ENCODE measurements at regions not wholly inside any gene's neighbourhood (a gene's known extent, or its start where the extent isn't known, plus 50 kb on each side); places are given as distances from the start of the nearest gene placed in this dataset.

DNA sequence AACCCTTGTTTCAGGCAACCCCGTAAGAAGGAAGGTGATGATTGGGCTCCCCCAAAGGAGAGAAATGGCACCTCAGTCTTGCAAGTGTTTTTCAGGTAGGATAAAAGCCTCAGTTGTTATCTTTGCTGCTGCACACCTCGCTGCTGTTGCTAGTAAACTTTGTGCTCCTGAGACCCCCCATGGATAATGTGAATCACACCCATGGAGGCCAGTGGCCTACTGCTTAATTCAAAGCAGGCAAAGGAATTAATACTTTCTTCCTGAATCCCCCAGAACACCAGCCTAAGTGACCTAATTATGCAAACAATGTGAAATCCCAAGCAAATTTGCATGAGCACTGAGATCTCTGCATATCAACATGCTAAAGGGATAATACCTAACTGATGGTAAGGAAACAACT is 337.5 kb downstream of the GRIA2 start:
- H3K27ac ChIP-seq (ENCODE audit: low read depth in 1 of 2, low read length in 2 of 2) = no peak overlapping the region
- H3K9ac ChIP-seq (ENCODE audit: low read depth in 1 of 2, low read length in 2 of 2) = no peak overlapping the region
- no peaks in the 10 kb centered on the region for H3K27me3 ChIP-seq (ENCODE audit: control insufficient read depth in 4 of 4, insufficient read depth in 4 of 4, low read length in 3 of 4)
- DNase-seq (ENCODE audit: low spot score) = no peak
- no peaks in the 10 kb centered on the region for H3K9me3 ChIP-seq (ENCODE audit: control insufficient read depth in 4 of 4, low read length in 3 of 4)
- 78% methylated on average over 2 of the region's 2 CpGs for WGBS
- no peaks in the 10 kb centered on the region for H3K36me3 ChIP-seq (ENCODE audit: control insufficient read depth in 4 of 4, insufficient read depth in 3 of 4, low read depth in 1 of 4, low read length in 3 of 4)
- TF ChIP-seq HNF4A (conservative IDR thresholded peaks at IDR 0.05) (no peak), NR2F2 (IDR thresholded peaks at IDR 0.05) (no peak), RAD21 (IDR thresholded peaks at IDR 0.05) (no peak), YY1 (IDR thresholded peaks at IDR 0.05) (no peak), FOXA2 (IDR thresholded peaks at IDR 0.05) (no peak), GABPA (IDR thresholded peaks at IDR 0.05 in 1 of 2, conservative IDR thresholded peaks at IDR 0.05 in 1 of 2) (no peak), FOXA1 (IDR thresholded peaks at IDR 0.05) (no peak), TAF1 (conservative IDR thresholded peaks at IDR 0.05) (no peak), RXRA (IDR thresholded peaks at IDR 0.05) (no peak), JUND (IDR thresholded peaks at IDR 0.05) (no peak)
- TF ChIP-seq, protein P1, sequence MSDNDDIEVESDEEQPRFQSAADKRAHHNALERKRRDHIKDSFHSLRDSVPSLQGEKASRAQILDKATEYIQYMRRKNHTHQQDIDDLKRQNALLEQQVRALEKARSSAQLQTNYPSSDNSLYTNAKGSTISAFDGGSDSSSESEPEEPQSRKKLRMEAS (IDR thresholded peaks at IDR 0.05) = no peak
- TF ChIP-seq, protein P2, sequence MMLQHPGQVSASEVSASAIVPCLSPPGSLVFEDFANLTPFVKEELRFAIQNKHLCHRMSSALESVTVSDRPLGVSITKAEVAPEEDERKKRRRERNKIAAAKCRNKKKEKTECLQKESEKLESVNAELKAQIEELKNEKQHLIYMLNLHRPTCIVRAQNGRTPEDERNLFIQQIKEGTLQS (IDR thresholded peaks at IDR 0.05) = no peak
- H3K4me3 ChIP-seq (ENCODE audit: low read depth in 1 of 3, low read length in 3 of 3) = no peak overlapping the region
- H3K4me1 ChIP-seq (ENCODE audit: control insufficient read depth in 4 of 4, insufficient read depth in 4 of 4, low read length in 3 of 4) = no peaks in the 10 kb centered on the region

DNA sequence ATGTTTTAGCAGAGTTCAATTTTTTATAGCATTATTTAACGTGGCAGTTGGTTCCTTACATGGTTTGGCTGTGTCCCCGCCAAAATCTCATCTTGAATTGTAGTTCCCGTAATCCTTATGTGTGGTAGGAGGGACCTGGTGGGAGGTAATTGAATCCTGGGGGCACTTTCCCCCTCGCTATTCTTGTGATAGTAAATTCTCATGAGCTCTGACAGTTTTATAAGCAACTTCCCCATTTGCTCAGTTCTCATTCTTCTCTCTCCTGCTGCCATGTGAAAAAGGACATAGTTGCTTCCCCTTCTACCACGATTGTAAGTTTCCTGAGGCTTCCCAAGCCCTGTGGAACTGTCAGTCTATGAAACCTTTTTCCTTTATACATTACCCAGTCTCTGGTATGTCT is 329.5 kb downstream of the GRIA2 start:
- H3K27ac ChIP-seq (ENCODE audit: low read depth in 1 of 2, low read length in 2 of 2) = no peak overlapping the region
- H3K36me3 ChIP-seq (ENCODE audit: control insufficient read depth in 4 of 4, insufficient read depth in 3 of 4, low read depth in 1 of 4, low read length in 3 of 4) = no peaks in the 10 kb centered on the region
- no peak overlapping the region for H3K9ac ChIP-seq (ENCODE audit: low read depth in 1 of 2, low read length in 2 of 2)
- H3K27me3 ChIP-seq (ENCODE audit: control insufficient read depth in 4 of 4, insufficient read depth in 4 of 4, low read length in 3 of 4) = no peaks in the 10 kb centered on the region
- no peak for DNase-seq (ENCODE audit: low spot score)
- H3K9me3 ChIP-seq (ENCODE audit: control insufficient read depth in 4 of 4, low read length in 3 of 4) = no peaks in the 10 kb centered on the region
- H3K4me1 ChIP-seq (ENCODE audit: control insufficient read depth in 4 of 4, insufficient read depth in 4 of 4, low read length in 3 of 4) = no peaks in the 10 kb centered on the region
- no peak overlapping the region for H3K4me3 ChIP-seq (ENCODE audit: low read depth in 1 of 3, low read length in 3 of 3)
- TF ChIP-seq, protein P2 (IDR thresholded peaks at IDR 0.05) = no peak
- no peak for TF ChIP-seq HNF4A (conservative IDR thresholded peaks at IDR 0.05)
- TF ChIP-seq EGR1 (IDR thresholded peaks at IDR 0.05; ENCODE audit: low read depth in 2 of 2) = no peak
- TF ChIP-seq FOXA2 (IDR thresholded peaks at IDR 0.05) = no peak
- WGBS = 63% methylated on average over 5 of the region's 5 CpGs

DNA sequence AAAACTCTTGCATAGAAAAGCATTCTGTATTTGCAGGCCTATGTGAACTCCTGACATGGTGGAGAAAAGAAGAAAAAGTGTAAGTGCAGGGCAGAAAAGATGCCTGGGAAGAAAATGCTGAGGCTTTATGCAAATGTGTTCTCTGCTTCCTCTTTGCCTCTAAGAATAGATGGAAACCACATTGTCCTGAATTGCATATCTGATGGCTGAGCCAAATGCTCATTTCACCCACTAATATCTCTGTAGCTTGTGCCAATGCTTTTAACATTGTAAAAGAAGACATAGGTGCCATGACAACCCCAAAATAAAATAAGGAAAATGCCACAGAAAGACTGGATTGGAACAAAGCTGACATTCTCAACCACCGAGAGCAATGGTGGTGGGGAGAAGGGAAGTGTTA is 307.4 kb downstream of the GRIA2 start:
- H3K36me3 ChIP-seq (ENCODE audit: control insufficient read depth in 4 of 4, insufficient read depth in 3 of 4, low read depth in 1 of 4, low read length in 3 of 4) = no peaks in the 10 kb centered on the region
- WGBS = 92% methylated on average over 1 of the region's 1 CpG

More for the DNA sequence above, 307.4 kb downstream of the GRIA2 start:
- Histone ChIP-seq H3K27me3 (ENCODE audit: control insufficient read depth in 4 of 4, insufficient read depth in 4 of 4, low read length in 3 of 4) (no peaks in the 10 kb centered on the region), H3K4me3 (ENCODE audit: low read depth in 1 of 3, low read length in 3 of 3) (no peak overlapping the region), H3K27ac (ENCODE audit: low read depth in 1 of 2, low read length in 2 of 2) (no peak overlapping the region), H3K9me3 (ENCODE audit: control insufficient read depth in 4 of 4, low read length in 3 of 4) (peaks cover 0 to 11% (median 5%) of the 10 kb centered on the region in 4 donors), H3K9ac (ENCODE audit: low read depth in 1 of 2, low read length in 2 of 2) (no peak overlapping the region), H3K4me1 (ENCODE audit: control insufficient read depth in 4 of 4, insufficient read depth in 4 of 4, low read length in 3 of 4) (no peaks in the 10 kb centered on the region)
- DNase-seq (ENCODE audit: low spot score) = no peak
- TF ChIP-seq, protein P3, sequence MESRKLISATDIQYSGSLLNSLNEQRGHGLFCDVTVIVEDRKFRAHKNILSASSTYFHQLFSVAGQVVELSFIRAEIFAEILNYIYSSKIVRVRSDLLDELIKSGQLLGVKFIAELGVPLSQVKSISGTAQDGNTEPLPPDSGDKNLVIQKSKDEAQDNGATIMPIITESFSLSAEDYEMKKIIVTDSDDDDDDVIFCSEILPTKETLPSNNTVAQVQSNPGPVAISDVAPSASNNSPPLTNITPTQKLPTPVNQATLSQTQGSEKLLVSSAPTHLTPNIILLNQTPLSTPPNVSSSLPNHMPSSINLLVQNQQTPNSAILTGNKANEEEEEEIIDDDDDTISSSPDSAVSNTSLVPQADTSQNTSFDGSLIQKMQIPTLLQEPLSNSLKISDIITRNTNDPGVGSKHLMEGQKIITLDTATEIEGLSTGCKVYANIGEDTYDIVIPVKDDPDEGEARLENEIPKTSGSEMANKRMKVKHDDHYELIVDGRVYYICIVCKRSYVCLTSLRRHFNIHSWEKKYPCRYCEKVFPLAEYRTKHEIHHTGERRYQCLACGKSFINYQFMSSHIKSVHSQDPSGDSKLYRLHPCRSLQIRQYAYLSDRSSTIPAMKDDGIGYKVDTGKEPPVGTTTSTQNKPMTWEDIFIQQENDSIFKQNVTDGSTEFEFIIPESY (IDR thresholded peaks at IDR 0.05) = no peak
- no peak for TF ChIP-seq FOXA1 (IDR thresholded peaks at IDR 0.05)
- TF ChIP-seq, protein P4, sequence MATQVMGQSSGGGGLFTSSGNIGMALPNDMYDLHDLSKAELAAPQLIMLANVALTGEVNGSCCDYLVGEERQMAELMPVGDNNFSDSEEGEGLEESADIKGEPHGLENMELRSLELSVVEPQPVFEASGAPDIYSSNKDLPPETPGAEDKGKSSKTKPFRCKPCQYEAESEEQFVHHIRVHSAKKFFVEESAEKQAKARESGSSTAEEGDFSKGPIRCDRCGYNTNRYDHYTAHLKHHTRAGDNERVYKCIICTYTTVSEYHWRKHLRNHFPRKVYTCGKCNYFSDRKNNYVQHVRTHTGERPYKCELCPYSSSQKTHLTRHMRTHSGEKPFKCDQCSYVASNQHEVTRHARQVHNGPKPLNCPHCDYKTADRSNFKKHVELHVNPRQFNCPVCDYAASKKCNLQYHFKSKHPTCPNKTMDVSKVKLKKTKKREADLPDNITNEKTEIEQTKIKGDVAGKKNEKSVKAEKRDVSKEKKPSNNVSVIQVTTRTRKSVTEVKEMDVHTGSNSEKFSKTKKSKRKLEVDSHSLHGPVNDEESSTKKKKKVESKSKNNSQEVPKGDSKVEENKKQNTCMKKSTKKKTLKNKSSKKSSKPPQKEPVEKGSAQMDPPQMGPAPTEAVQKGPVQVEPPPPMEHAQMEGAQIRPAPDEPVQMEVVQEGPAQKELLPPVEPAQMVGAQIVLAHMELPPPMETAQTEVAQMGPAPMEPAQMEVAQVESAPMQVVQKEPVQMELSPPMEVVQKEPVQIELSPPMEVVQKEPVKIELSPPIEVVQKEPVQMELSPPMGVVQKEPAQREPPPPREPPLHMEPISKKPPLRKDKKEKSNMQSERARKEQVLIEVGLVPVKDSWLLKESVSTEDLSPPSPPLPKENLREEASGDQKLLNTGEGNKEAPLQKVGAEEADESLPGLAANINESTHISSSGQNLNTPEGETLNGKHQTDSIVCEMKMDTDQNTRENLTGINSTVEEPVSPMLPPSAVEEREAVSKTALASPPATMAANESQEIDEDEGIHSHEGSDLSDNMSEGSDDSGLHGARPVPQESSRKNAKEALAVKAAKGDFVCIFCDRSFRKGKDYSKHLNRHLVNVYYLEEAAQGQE (IDR thresholded peaks at IDR 0.05) = no peak
- TF ChIP-seq SP1 (IDR thresholded peaks at IDR 0.05) = no peak
- TF ChIP-seq, protein P1 (IDR thresholded peaks at IDR 0.05) = no peak
- no peak for TF ChIP-seq GABPA (IDR thresholded peaks at IDR 0.05 in 1 of 2, conservative IDR thresholded peaks at IDR 0.05 in 1 of 2)
- TF ChIP-seq RAD21 (IDR thresholded peaks at IDR 0.05) = no peak
- no peak for TF ChIP-seq YY1 (IDR thresholded peaks at IDR 0.05)
- no peak for TF ChIP-seq HNF4A (conservative IDR thresholded peaks at IDR 0.05)
- no peak for TF ChIP-seq HNF4G (IDR thresholded peaks at IDR 0.05)
- no peak for TF ChIP-seq JUND (IDR thresholded peaks at IDR 0.05)
- TF ChIP-seq, protein P5, sequence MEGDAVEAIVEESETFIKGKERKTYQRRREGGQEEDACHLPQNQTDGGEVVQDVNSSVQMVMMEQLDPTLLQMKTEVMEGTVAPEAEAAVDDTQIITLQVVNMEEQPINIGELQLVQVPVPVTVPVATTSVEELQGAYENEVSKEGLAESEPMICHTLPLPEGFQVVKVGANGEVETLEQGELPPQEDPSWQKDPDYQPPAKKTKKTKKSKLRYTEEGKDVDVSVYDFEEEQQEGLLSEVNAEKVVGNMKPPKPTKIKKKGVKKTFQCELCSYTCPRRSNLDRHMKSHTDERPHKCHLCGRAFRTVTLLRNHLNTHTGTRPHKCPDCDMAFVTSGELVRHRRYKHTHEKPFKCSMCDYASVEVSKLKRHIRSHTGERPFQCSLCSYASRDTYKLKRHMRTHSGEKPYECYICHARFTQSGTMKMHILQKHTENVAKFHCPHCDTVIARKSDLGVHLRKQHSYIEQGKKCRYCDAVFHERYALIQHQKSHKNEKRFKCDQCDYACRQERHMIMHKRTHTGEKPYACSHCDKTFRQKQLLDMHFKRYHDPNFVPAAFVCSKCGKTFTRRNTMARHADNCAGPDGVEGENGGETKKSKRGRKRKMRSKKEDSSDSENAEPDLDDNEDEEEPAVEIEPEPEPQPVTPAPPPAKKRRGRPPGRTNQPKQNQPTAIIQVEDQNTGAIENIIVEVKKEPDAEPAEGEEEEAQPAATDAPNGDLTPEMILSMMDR (IDR thresholded peaks at IDR 0.05; ENCODE audit: low read depth, low read length, missing input control) = no peak
